PC-3 (cell line): ENCODE measurements at regions not wholly inside any gene's neighbourhood (a gene's known extent, or its start where the extent isn't known, plus 50 kb on each side); places are given as distances from the start of the nearest gene placed in this dataset.
"Not testable (repeated sequence)": the region's sequence is repeated elsewhere in the genome, so short reads cannot be mapped to it uniquely, and the experiment has no call there.

Source experiments
- ATAC-seq: fragments of 200-7000 bp; cut with Tn5 transposase; 2 replicates; pipeline ENCODE4 v1.9.1; 2020; ENCODE audit warnings: mild to moderate bottlenecking, moderate library complexity
- BruUV-seq: library from RNA; stranded (reverse); fragments of 400-500 nt; replicated peaks from 2 replicates; lab custom pipeline; 2021; lab: Mats Ljungman, UMichigan
- CTCF ChIA-PET: fragments of 300-600 bp; sonication (Branson Sonifier 250); formaldehyde crosslinking; loops from one replicate; lab custom pipeline; 2022; ENCODE audit warnings: antibody characterized with exemption; lab: Charles Lee
- POLR2A ChIA-PET: fragments of 300-600 bp; sonication (Branson Sonifier 250); formaldehyde crosslinking; loops from one replicate; lab custom pipeline; 2022; ENCODE audit warnings: antibody characterized with exemption; ENCODE audit not compliant: unreplicated experiment; lab: Charles Lee
- DNase-seq: peaks from one replicate; pipeline ENCODE4 v3.0.0-alpha.2; 2015
- H2AFZ ChIP-seq: fragments of 300-600 bp; sonication (generic); 2 replicates; pipeline ENCODE4 v1.6.0; 2016; ENCODE audit warnings: antibody characterized with exemption, low read length
- H3F3A ChIP-seq: fragments of 300-600 bp; sonication (generic); one replicate; pipeline ENCODE4 v1.6.0; 2017; ENCODE audit warnings: antibody characterized with exemption, low read length, control low read depth, mild to moderate bottlenecking; ENCODE audit not compliant: unreplicated experiment
- H3K27ac ChIP-seq: fragments of 300-600 bp; sonication (generic); 2 replicates; pipeline ENCODE4 v1.5.1; 2016; ENCODE audit warnings: mild to moderate bottlenecking, low read length
- H3K27me3 ChIP-seq: fragments of 300-600 bp; sonication (generic); 2 replicates; pipeline ENCODE4 v1.6.1; 2016; ENCODE audit warnings: low read length, mixed read lengths
- H3K36me3 ChIP-seq: fragments of 300-600 bp; sonication (generic); 2 replicates; pipeline ENCODE4 v1.6.1; 2016; ENCODE audit warnings: low read depth, mixed run types, low read length, mixed read lengths
- H3K4me1 ChIP-seq: fragments of 300-600 bp; sonication (generic); 2 replicates; pipeline ENCODE4 v1.5.1; 2016; ENCODE audit warnings: low read length; ENCODE audit not compliant: insufficient read depth
- H3K4me2 ChIP-seq: fragments of 300-600 bp; sonication (generic); 2 replicates; pipeline ENCODE4 v1.6.0; 2016; ENCODE audit warnings: low read length
- H3K4me3 ChIP-seq: fragments of 300-600 bp; sonication (generic); 2 replicates; pipeline ENCODE4 v1.5.1; 2016; ENCODE audit warnings: mild to moderate bottlenecking, low read length, mixed read lengths
- H3K79me2 ChIP-seq: fragments of 300-600 bp; sonication (generic); 2 replicates; pipeline ENCODE4 v1.6.1; 2017; ENCODE audit warnings: low read length, mixed read lengths
- H3K9ac ChIP-seq: fragments of 300-600 bp; sonication (generic); 2 replicates; pipeline ENCODE4 v1.6.0; 2016; ENCODE audit warnings: mild to moderate bottlenecking, low read length
- H3K9me2 ChIP-seq: fragments of 300-600 bp; sonication (generic); replicated peaks from 2 replicates; pipeline ENCODE4 v1.6.1; 2016; ENCODE audit warnings: mixed run types, low read length, mixed read lengths
- H3K9me3 ChIP-seq: fragments of 300-600 bp; sonication (generic); 2 replicates; pipeline ENCODE4 v1.6.1; 2016; ENCODE audit warnings: low read length, mixed read lengths
- H4K20me1 ChIP-seq: fragments of 300-600 bp; sonication (generic); 2 replicates; pipeline ENCODE4 v1.6.1; 2016; ENCODE audit warnings: low read length, mixed read lengths
- EZH2 ChIP-seq: fragments of 300-600 bp; sonication (generic); IDR thresholded peaks from one replicate; pipeline ENCODE4 v1.6.1; 2017; ENCODE audit warnings: antibody characterized with exemption, mild to moderate bottlenecking, low read length; ENCODE audit not compliant: unreplicated experiment
- EZH2phosphoT487 ChIP-seq: fragments of 300-600 bp; sonication (generic); IDR thresholded peaks from 2 replicates; pipeline ENCODE4 v1.6.1; 2018; ENCODE audit warnings: mild to moderate bottlenecking, antibody characterized with exemption, low read length, borderline replicate concordance
- intact Hi-C: fragments of 100-400 bp; cut with micrococcal nuclease; formaldehyde crosslinking; loops from 2 replicates; pipeline ENCODE4 v1.9.0; 2023
- TF ChIP-seq, protein P1 (sequence below): fragments of 300-600 bp; sonication (generic); conservative IDR thresholded peaks from 2 replicates; pipeline ENCODE4 v1.5.1; 2017; ENCODE audit warnings: antibody characterized with exemption, low read depth, mild to moderate bottlenecking, low read length

DNA sequence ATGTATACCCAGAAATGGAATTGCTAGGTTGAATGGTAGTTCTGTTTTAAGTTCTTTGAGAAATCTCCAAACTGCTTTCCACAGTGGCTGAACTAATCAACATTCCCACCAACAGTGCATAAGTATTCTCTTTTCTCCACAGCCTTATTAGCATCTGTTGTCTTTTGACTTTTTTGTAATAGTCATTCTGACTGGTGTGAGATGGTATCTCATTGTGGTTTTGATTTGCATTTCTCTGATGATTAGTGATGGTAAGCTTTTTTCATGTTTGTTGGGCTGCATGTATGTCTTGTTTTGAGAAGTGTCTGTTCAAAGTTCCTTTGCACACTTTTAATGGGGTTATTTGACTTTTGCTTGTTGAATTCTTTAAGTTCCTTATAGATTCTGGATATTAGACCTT, 52.4 kb upstream of the EHHADH start:
- H3K4me2 ChIP-seq, H4K20me1 ChIP-seq, H2AFZ ChIP-seq, BruUV-seq, H3K27me3 ChIP-seq, H3K4me3 ChIP-seq, intact Hi-C loops, H3K4me1 ChIP-seq, H3K9me3 ChIP-seq, H3K79me2 ChIP-seq, H3F3A ChIP-seq, H3K9ac ChIP-seq, POLR2A ChIA-PET, CTCF ChIA-PET, DNase-seq, H3K9me2 ChIP-seq, H3K27ac ChIP-seq, ATAC-seq: not testable (repeated sequence)
- peaks cover 15% of the 10 kb centered on the region for H3K36me3 ChIP-seq

DNA sequence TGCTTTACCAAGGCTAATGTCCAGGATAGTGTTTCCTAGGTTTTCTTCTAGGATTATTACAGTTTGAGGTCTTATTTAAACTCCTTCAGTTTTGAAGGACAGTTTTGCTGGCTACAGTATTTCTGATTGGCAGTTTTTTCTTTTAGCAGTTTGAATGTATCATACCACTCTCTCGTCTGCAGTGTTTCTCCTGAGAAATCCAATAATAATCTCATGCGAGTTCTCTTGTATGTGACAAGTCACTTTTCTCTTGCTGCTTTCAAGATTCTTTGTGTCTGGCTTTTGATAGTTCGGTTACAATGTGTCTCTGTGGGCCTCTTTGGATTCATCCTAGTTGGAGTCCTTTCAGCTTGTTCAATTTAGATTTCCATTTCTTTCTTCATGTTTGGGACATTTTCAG, 53.0 kb upstream of the EHHADH start:
- Histone ChIP-seq H3K9me2 (no peaks in the 10 kb centered on the region), H3K9me3 (no peaks in the 10 kb centered on the region), H3F3A (no peaks in the 10 kb centered on the region), H4K20me1 (no peaks in the 10 kb centered on the region), H3K79me2 (no peaks in the 10 kb centered on the region), H3K4me3 (no peak overlapping the region), H3K4me2 (no peak overlapping the region), H3K9ac (no peak overlapping the region), H2AFZ (no peak overlapping the region), H3K36me3 (peaks cover 15% of the 10 kb centered on the region), H3K4me1 (no peaks in the 10 kb centered on the region), H3K27me3 (no peaks in the 10 kb centered on the region), H3K27ac (no peak overlapping the region)
- no TSS peak for BruUV-seq
- TF ChIP-seq, protein P1, sequence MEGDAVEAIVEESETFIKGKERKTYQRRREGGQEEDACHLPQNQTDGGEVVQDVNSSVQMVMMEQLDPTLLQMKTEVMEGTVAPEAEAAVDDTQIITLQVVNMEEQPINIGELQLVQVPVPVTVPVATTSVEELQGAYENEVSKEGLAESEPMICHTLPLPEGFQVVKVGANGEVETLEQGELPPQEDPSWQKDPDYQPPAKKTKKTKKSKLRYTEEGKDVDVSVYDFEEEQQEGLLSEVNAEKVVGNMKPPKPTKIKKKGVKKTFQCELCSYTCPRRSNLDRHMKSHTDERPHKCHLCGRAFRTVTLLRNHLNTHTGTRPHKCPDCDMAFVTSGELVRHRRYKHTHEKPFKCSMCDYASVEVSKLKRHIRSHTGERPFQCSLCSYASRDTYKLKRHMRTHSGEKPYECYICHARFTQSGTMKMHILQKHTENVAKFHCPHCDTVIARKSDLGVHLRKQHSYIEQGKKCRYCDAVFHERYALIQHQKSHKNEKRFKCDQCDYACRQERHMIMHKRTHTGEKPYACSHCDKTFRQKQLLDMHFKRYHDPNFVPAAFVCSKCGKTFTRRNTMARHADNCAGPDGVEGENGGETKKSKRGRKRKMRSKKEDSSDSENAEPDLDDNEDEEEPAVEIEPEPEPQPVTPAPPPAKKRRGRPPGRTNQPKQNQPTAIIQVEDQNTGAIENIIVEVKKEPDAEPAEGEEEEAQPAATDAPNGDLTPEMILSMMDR = no peak
- TF ChIP-seq EZH2 (no peak), EZH2phosphoT487 (no peak)
- DNase-seq = no peak
- POLR2A ChIA-PET = no interaction called here
- ATAC-seq = no peak
- CTCF ChIA-PET = no interaction called here
- intact Hi-C loops = no loop called here

DNA sequence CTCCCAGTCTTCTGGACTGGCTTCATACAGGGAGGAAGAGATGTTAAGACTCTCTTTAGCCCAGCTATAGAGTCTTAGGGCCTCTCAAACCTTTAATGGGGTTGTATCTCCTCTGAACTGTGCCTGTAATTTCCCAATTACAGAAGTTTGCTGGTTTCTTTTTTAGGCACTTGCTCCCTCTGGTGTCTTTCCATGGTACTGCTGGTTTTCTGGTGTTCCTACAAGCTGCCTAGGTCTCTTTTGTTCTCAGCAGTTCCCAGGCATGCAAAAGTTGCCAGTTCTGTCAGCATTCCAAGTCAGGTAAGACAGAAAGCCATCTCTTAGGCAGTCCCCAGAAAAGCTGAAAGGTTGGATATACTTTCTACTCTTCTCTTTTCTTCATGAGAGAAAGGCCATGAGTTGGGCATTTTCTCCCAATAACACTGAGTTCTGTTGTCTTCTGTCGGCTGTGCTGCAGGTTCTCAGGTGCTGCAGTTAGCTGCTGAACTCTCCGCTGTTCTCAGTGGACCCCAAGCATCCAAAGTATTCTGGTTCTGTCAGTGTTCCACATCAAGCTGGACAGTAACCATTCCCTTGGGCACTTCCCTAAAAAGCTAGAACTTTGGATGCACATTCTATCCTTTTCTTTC, 54.4 kb upstream of the EHHADH start:
- no peaks in the 10 kb centered on the region for H3K9me2 ChIP-seq
- no peak overlapping the region for H3K4me2 ChIP-seq
- H3K4me1 ChIP-seq = no peaks in the 10 kb centered on the region
- H3K9me3 ChIP-seq = no peaks in the 10 kb centered on the region
- no peaks in the 10 kb centered on the region for H3K27me3 ChIP-seq
- TF ChIP-seq EZH2 (no peak), EZH2phosphoT487 (no peak)
- TF ChIP-seq, protein P1 = peak; percentile 82
- peaks cover 15% of the 10 kb centered on the region for H3K36me3 ChIP-seq
- H3F3A ChIP-seq = no peaks in the 10 kb centered on the region
- DNase-seq = peak; percentile 84
- CTCF ChIA-PET = interaction anchor here (1.4 kb wide), 1 partner anchor 9 kb away, joined by 4 read pairs; no protein-coding TSS in a partner anchor
- POLR2A ChIA-PET = interaction anchor here (0.6 kb wide), 1 partner anchor 211 kb away, joined by 4 read pairs; no protein-coding TSS in a partner anchor
- no peaks in the 10 kb centered on the region for H3K79me2 ChIP-seq
- no peak overlapping the region for H3K9ac ChIP-seq
- no peak overlapping the region for H3K27ac ChIP-seq
- H2AFZ ChIP-seq = no peak overlapping the region
- intact Hi-C loops = no loop called here
- H4K20me1 ChIP-seq = no peaks in the 10 kb centered on the region
- H3K4me3 ChIP-seq = no peak overlapping the region
- BruUV-seq = no TSS peak
- ATAC-seq = peak; percentile 74
